H1 (cell line): ENCODE measurements at regions not wholly inside any gene's neighbourhood (a gene's known extent, or its start where the extent isn't known, plus 50 kb on each side); places are given as distances from the start of the nearest gene placed in this dataset.

Experiments
- CTCF ChIA-PET: fragments of 300-600 bp; sonication (Branson Sonifier 250); formaldehyde crosslinking; loops from one replicate; lab custom pipeline; 2021; ENCODE audit not compliant: partially characterized antibody; lab: Charles Lee
- POLR2A ChIA-PET: fragments of 300-600 bp; sonication (Branson Sonifier 250); formaldehyde crosslinking; loops from one replicate; lab custom pipeline; 2021; ENCODE audit warnings: inconsistent platforms; ENCODE audit not compliant: partially characterized antibody; lab: Charles Lee
- DNase-seq, 2 experiments: peaks; one replicate each; pipeline versions ENCODE4 v3.0.0 to v3.0.0-alpha.2; 2010 to 2022; ENCODE audit warnings: low spot score in 2 of 2, low read depth in 1 of 2, mixed read lengths in 1 of 2
- FAIRE-seq: peaks from 2 replicates; lab custom pipeline; 2011; peaks lifted over from hg19 to GRCh38; lab: Jason Lieb, UNC
- H2AFZ ChIP-seq: 2 replicates; pipeline ENCODE4 v1.8.1; 2012; ENCODE audit warnings: low read length, inconsistent platforms
- H2AK5ac ChIP-seq: 2 replicates; pipeline ENCODE4 v1.6.1; 2013; ENCODE audit warnings: low read depth, low read length
- H2BK120ac ChIP-seq: replicated peaks from 2 replicates; pipeline ENCODE3; 2013; ENCODE audit warnings: low read depth, low read length, inconsistent platforms
- H2BK12ac ChIP-seq: 2 replicates; pipeline ENCODE4 v1.6.1; 2013; ENCODE audit warnings: low read depth, low read length
- H2BK15ac ChIP-seq: 2 replicates; pipeline ENCODE4 v1.6.1; 2013; ENCODE audit warnings: low read length
- H2BK20ac ChIP-seq: 2 replicates; pipeline ENCODE4 v1.6.1; 2013; ENCODE audit warnings: low read length
- H2BK5ac ChIP-seq: 2 replicates; pipeline ENCODE4 v1.6.1; 2013; ENCODE audit warnings: low read depth, low read length
- H3K14ac ChIP-seq: 2 replicates; pipeline ENCODE4 v1.6.1; 2013; ENCODE audit warnings: inconsistent platforms; ENCODE audit not compliant: insufficient read length
- H3K18ac ChIP-seq: 2 replicates; pipeline ENCODE4 v1.6.1; 2013; ENCODE audit warnings: low read length; ENCODE audit errors: extremely low read depth
- H3K23ac ChIP-seq: 2 replicates; pipeline ENCODE4 v1.6.1; 2013; ENCODE audit warnings: inconsistent platforms; ENCODE audit not compliant: insufficient read length
- H3K23me2 ChIP-seq: 2 replicates; pipeline ENCODE4 v1.6.1; 2013; ENCODE audit warnings: low read depth, low read length
- H3K27ac ChIP-seq: 2 replicates; pipeline ENCODE4 v1.6.1; 2011; ENCODE audit warnings: low read depth, low read length, inconsistent platforms
- H3K27me3 ChIP-seq, 4 experiments: replicated peaks in 1 of 4; 1 replicate in 1 of 4; 2 replicates in 3 of 4; pipeline versions ENCODE4 v1.6.1 to v1.8.1; 2011 to 2013; ENCODE audit warnings: low read length in 3 of 4, mild to moderate bottlenecking in 3 of 4, inconsistent platforms in 2 of 4, mixed read lengths in 2 of 4, moderate library complexity in 1 of 4; ENCODE audit not compliant: control insufficient read depth in 3 of 4, insufficient read depth in 3 of 4; ENCODE audit errors: extremely low read depth in 1 of 4
- H3K36me3 ChIP-seq, 4 experiments: 2 replicates each; pipeline versions ENCODE4 v1.6.1 to v1.8.1; 2011 to 2013; ENCODE audit warnings: mild to moderate bottlenecking in 4 of 4, low read length in 3 of 4, moderate library complexity in 2 of 4, control low read depth in 1 of 4, inconsistent platforms in 1 of 4; ENCODE audit not compliant: insufficient read depth in 4 of 4, control insufficient read depth in 2 of 4
- H3K4ac ChIP-seq: replicated peaks from 2 replicates; pipeline ENCODE3; 2013; ENCODE audit warnings: low read length, low read depth, mixed read lengths, inconsistent platforms; ENCODE audit not compliant: insufficient read length
- H3K4me1 ChIP-seq, 4 experiments: replicated peaks in 1 of 4; 1 replicate in 1 of 4; 2 replicates in 3 of 4; pipeline versions ENCODE4 v1.6.1 to v1.8.1; 2011 to 2013; ENCODE audit warnings: low read length in 3 of 4, inconsistent platforms in 2 of 4, mixed read lengths in 1 of 4; ENCODE audit not compliant: insufficient read depth in 4 of 4, control insufficient read depth in 3 of 4
- H3K4me2 ChIP-seq, 2 experiments: 2 replicates each; pipeline versions ENCODE4 v1.6.1 to v1.8.1; 2011 to 2013; ENCODE audit warnings: low read depth in 2 of 2, low read length in 2 of 2, control low read depth in 1 of 2, inconsistent platforms in 1 of 2, mild to moderate bottlenecking in 1 of 2; ENCODE audit not compliant: insufficient read depth in 1 of 2
- H3K4me3 ChIP-seq, 4 experiments: fragments of 200-600, 300-600 bp in 1 of 4; sonication (generic), shearing (Covaris generic), sonication (Bioruptor Twin) in 1 of 4; 2 replicates each; pipeline versions ENCODE4 v1.5.1 to v1.8.1; 2011 to 2016; ENCODE audit warnings: low read length in 4 of 4, low read depth in 3 of 4, control low read depth in 2 of 4, inconsistent platforms in 2 of 4, mild to moderate bottlenecking in 2 of 4, mixed read lengths in 1 of 4, moderate library complexity in 1 of 4; ENCODE audit not compliant: insufficient read depth in 2 of 4; ENCODE audit errors: extremely low read depth in 1 of 4
- H3K56ac ChIP-seq: replicated peaks from 2 replicates; pipeline ENCODE3; 2013; ENCODE audit warnings: low read depth, mild to moderate bottlenecking, mixed read lengths, low read length, inconsistent platforms; ENCODE audit not compliant: insufficient read length
- H3K79me1 ChIP-seq: 2 replicates; pipeline ENCODE4 v1.6.1; 2013; ENCODE audit warnings: low read depth, low read length, control low read depth
- H3K79me2 ChIP-seq, 2 experiments: 2 replicates each; pipeline versions ENCODE4 v1.6.1 to v1.8.1; 2012 to 2013; ENCODE audit warnings: low read length in 2 of 2, mild to moderate bottlenecking in 2 of 2, inconsistent platforms in 1 of 2; ENCODE audit not compliant: insufficient read depth in 2 of 2, control insufficient read depth in 1 of 2
- H3K9ac ChIP-seq, 4 experiments: replicated peaks in 1 of 4; 1 replicate in 1 of 4; 2 replicates in 3 of 4; pipeline versions ENCODE4 v1.6.1 to v1.8.1; 2011 to 2013; ENCODE audit warnings: low read depth in 3 of 4, low read length in 3 of 4, control low read depth in 2 of 4, mild to moderate bottlenecking in 2 of 4, moderate library complexity in 2 of 4, inconsistent platforms in 1 of 4; ENCODE audit errors: extremely low read depth in 1 of 4
- H3K9me3 ChIP-seq, 2 experiments: 2 replicates each; pipeline versions ENCODE4 v1.6.1 to v1.8.1; 2012 to 2013; ENCODE audit warnings: mild to moderate bottlenecking in 2 of 2, moderate library complexity in 2 of 2, control low read depth in 1 of 2, inconsistent platforms in 1 of 2, low read depth in 1 of 2, low read length in 1 of 2, mixed read lengths in 1 of 2; ENCODE audit not compliant: insufficient read depth in 2 of 2
- H4K20me1 ChIP-seq, 2 experiments: replicated peaks in 1 of 2; 2 replicates each; pipeline versions ENCODE3 to v1.8.1; 2011 to 2013; ENCODE audit warnings: inconsistent platforms in 2 of 2, low read length in 2 of 2, mild to moderate bottlenecking in 1 of 2; ENCODE audit not compliant: insufficient read depth in 2 of 2, control insufficient read depth in 1 of 2
- H4K5ac ChIP-seq: 2 replicates; pipeline ENCODE4 v1.6.1; 2013; ENCODE audit warnings: low read length, low read depth, mixed read lengths, inconsistent platforms; ENCODE audit not compliant: insufficient read length
- H4K8ac ChIP-seq: 2 replicates; pipeline ENCODE4 v1.8.0; 2013; ENCODE audit warnings: mild to moderate bottlenecking, moderate library complexity, low read length, inconsistent platforms; ENCODE audit not compliant: insufficient read depth; ENCODE audit errors: extremely low read depth
- H4K91ac ChIP-seq: replicated peaks from 2 replicates; pipeline ENCODE3; 2013; ENCODE audit warnings: low read length, mixed read lengths, inconsistent platforms; ENCODE audit not compliant: insufficient read length
- ATF2 ChIP-seq: IDR thresholded peaks from 2 replicates; pipeline ENCODE4 v1.6.1; 2012; ENCODE audit warnings: low read length, inconsistent platforms
- ATF3 ChIP-seq: IDR thresholded peaks from 2 replicates; pipeline ENCODE4 v1.6.1; 2011; ENCODE audit warnings: low read depth, mild to moderate bottlenecking, low read length; ENCODE audit not compliant: insufficient read depth
- BRCA1 ChIP-seq: IDR thresholded peaks from 2 replicates; pipeline ENCODE4 v1.6.1; 2012; ENCODE audit warnings: low read depth, low read length, improper control_type of control experiment
- CREB1 ChIP-seq: IDR thresholded peaks from 2 replicates; pipeline ENCODE4 v1.6.1; 2012; ENCODE audit warnings: inconsistent platforms
- FOSL1 ChIP-seq: IDR thresholded peaks from 2 replicates; pipeline ENCODE4 v1.6.1; 2011; ENCODE audit warnings: mild to moderate bottlenecking, low read depth, low read length, moderate library complexity; ENCODE audit not compliant: insufficient read depth
- JUND ChIP-seq: IDR thresholded peaks from 2 replicates; pipeline ENCODE4 v1.6.1; 2011; ENCODE audit warnings: mild to moderate bottlenecking, improper control_type of control experiment, low read length
- KDM1A ChIP-seq: fragments of 200-600, 300-600 bp; sonication (generic); IDR thresholded peaks from 2 replicates; pipeline ENCODE4 v1.7.1; 2016; ENCODE audit warnings: mild to moderate bottlenecking, low read length, borderline replicate concordance
- POLR2A ChIP-seq, 2 experiments: IDR thresholded peaks; 1 replicate in 1 of 2; 2 replicates in 1 of 2; pipeline ENCODE4 v1.6.1; 2011; ENCODE audit warnings: low read depth in 2 of 2, low read length in 2 of 2, mild to moderate bottlenecking in 2 of 2; ENCODE audit errors: control extremely low read depth in 1 of 2
- RXRA ChIP-seq: IDR thresholded peaks from 2 replicates; pipeline ENCODE4 v1.6.1; 2011; ENCODE audit warnings: low read depth, mild to moderate bottlenecking, low read length, moderate library complexity; ENCODE audit not compliant: insufficient read depth
- SRF ChIP-seq: IDR thresholded peaks from 2 replicates; pipeline ENCODE4 v1.6.1; 2011; ENCODE audit warnings: mild to moderate bottlenecking, low read depth, low read length, moderate library complexity
- TAF1 ChIP-seq: IDR thresholded peaks from 2 replicates; pipeline ENCODE4 v1.6.1; 2011; ENCODE audit warnings: mild to moderate bottlenecking, low read depth, low read length
- YY1 ChIP-seq: IDR thresholded peaks from 2 replicates; pipeline ENCODE4 v1.6.1; 2011; ENCODE audit warnings: low read depth, mild to moderate bottlenecking, low read length
- WGBS, 2 experiments: shearing (Covaris generic) in 1 of 2; methylation state at CpG; one replicate each; pipeline versions ENCODE4 v1.1.6 to v1.1.7; 2013 to 2015; ENCODE audit warnings: low lambda C conversion rate in 2 of 2, mixed read lengths in 2 of 2, inconsistent platforms in 1 of 2, low coverage in 1 of 2, missing lambda C conversion rate in 1 of 2; ENCODE audit not compliant: insufficient replicate concordance in 2 of 2, insufficient coverage in 1 of 2, insufficient read length in 1 of 2; ENCODE audit errors: extremely low coverage in 1 of 2, missing lambda C conversion rate in 1 of 2; 5-methylcytosine and 5-hydroxymethylcytosine counted together

GRCh38 chrX:15998350-15998749, 125.0 kb upstream of the GRPR start:
- Histone ChIP-seq H2BK20ac (no peak overlapping the region), H2BK12ac (no peak overlapping the region), H3K9me3 (no peaks in the 10 kb centered on the region), H3K4ac (no peak overlapping the region), H3K14ac (no peak overlapping the region), H3K79me2 (no peaks in the 10 kb centered on the region), H4K8ac (no peak overlapping the region), H2BK120ac (no peak overlapping the region), H3K27ac (no peak overlapping the region), H3K36me3 (no peaks in the 10 kb centered on the region), H3K23ac (no peak overlapping the region), H3K27me3 (no peaks in the 10 kb centered on the region), H3K18ac (no peak overlapping the region)
- ChIA-PET CTCF (no interaction called here), POLR2A (no interaction called here)
- no peak for FAIRE-seq
- TF ChIP-seq ATF3 (no peak), TAF1 (no peak), SRF (no peak), JUND (no peak), ATF2 (no peak), YY1 (no peak), RXRA (no peak), FOSL1 (no peak), CREB1 (no peak), POLR2A (IDR thresholded peaks at IDR 0.05; ENCODE audit: control extremely low read depth in 1 of 2, low read depth in 2 of 2, low read length in 2 of 2) (no peak), KDM1A (no peak), BRCA1 (no peak)
- TF ChIP-seq, all 59 proteins: peak for 0
- Histone ChIP-seq H3K4me1 (no peaks in the 10 kb centered on the region), H3K56ac (no peak overlapping the region), H2BK5ac (no peak overlapping the region), H3K4me2 (no peak overlapping the region), H3K9ac (no peak overlapping the region), H2BK15ac (no peak overlapping the region), H2AFZ (no peak overlapping the region), H3K23me2 (no peaks in the 10 kb centered on the region), H4K5ac (no peak overlapping the region), H3K79me1 (no peaks in the 10 kb centered on the region), H4K91ac (no peak overlapping the region), H3K4me3 (no peak overlapping the region), H4K20me1 (no peaks in the 10 kb centered on the region), H2AK5ac (no peak overlapping the region)
- WGBS, 2 experiments, result 78% methylated on average over 2 of the region's 2 CpGs; no CpG with 5 or more reads in 1 of the 2 experiments
- DNase-seq, result no peak
